Stimulated activated CD8-positive, alpha-beta memory T cell treated with anti-CD3 and anti-CD28 coated beads, Interleukin-7, amount 100 ng/mL, for 48 hours (primary cell): ENCODE measurements at regions not wholly inside any gene's neighbourhood (a gene's known extent, or its start where the extent isn't known, plus 50 kb on each side); places are given as distances from the start of the nearest gene placed in this dataset.
"Not testable (repeated sequence)": the region's sequence is repeated elsewhere in the genome, so short reads cannot be mapped to it uniquely, and the experiment has no call there.

Experiments used
- DNase-seq, 2 donors: peaks; one replicate each; pipeline ENCODE4 v3.0.0-alpha.2; 2020; ENCODE audit warnings: low read depth in 1 of 2; ENCODE audit errors: extremely low read depth in 1 of 2

DNA sequence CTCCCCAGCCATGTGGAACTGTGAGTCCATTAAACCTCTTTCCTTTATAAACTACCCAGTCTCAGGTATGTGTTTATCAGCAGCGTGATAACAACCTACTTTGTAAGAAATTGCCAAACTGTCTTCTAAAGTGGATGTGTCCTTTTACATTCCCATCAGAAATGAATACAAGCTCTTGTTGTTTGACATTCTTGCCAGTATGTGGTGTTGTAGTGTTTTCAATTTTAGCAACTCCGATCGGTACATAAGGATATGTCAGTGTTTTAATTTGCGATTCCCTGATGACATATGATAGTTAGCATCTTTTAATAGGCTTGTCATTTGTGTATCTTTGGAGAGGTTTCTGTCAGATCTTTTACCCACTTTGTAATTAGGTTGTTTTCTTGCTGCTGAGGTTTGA lies 1156.3 kb upstream of the CRIM1 start:
- DNase-seq, result no peak

DNA sequence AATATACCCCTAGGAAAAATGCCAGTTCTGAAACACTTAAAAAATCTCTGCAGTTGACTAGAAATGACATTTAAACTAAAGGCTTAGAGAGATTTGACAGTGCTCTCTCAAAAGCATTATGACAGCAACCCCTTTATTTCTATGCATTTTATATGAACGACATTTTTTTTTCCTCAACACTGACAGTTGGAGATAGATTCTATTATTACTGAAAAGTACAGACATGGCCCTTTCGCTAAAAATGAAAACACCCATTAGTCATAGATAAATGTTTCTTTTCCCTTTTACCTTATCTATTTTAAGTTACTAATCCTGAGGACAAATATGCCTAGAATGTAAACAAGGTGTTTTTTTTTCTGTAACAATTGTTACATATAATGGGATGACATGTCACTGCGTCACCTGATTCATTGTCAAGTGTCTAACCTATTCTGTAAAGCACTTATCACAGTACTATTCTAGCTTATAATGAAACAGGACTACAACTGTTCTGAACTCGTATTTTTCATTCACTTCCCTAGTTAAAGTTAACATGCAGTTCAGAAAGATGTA lies 1169.6 kb upstream of the CRIM1 start:
- no peak for DNase-seq

DNA sequence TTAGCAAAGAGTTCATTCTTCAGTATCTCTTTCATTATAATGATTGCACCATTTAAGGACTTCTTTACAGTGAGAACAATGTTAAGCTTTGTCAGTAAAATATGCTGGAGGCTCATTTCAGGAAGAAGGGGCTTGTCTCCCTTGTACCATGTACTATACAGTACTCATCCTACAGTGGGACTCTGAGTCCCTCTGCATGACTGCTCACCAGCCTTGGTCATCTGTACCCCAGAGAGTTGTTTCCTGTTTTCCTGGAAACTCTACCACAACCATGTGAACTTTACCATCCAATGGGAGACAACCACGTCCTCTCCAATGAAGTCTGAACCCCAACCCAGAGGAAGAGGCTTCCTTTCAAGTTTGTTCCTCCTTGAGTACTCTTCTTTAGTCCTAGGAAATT lies 1171.1 kb upstream of the CRIM1 start:
- no peak for DNase-seq

DNA sequence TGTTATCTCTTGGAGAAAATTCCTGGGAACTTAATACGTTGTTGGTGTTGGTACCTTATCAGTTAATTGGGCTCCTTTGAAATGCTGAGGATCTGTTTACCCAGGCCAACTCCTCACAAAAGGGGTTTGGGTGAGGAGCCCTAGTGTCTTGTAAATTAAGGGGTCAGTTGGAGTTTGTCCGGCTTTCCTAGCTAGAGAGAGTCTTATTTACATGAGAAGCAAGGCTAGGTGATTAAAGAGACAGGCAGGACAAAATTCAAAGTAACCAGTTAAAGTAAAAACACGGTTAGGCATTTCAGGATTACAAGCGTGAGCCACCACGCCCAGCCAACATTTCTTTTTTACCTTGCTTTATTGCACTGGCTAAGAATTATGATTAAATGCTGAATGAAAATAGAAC lies 1178.9 kb upstream of the CRIM1 start:
- DNase-seq, result not testable (repeated sequence)

DNA sequence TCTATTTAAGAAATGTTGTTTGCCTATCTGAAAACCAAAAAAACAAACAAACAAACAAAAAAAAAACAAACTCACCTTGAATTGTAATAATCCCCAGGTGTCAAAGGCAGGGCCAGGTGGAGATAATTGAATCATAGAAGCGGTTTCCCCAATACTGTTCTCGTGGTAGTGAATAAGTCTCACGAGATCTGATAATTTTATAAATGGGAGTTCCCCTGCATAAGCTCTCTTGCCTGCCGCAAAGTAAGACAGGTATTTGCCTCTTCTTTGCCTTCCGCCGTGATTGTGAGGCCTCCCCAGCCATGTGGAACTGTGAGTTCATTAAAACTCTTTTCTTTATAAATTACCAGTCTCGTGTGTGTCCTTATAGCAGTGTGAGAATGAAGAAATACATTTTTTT lies 1180.7 kb upstream of the CRIM1 start:
- DNase-seq, result no peak

DNA sequence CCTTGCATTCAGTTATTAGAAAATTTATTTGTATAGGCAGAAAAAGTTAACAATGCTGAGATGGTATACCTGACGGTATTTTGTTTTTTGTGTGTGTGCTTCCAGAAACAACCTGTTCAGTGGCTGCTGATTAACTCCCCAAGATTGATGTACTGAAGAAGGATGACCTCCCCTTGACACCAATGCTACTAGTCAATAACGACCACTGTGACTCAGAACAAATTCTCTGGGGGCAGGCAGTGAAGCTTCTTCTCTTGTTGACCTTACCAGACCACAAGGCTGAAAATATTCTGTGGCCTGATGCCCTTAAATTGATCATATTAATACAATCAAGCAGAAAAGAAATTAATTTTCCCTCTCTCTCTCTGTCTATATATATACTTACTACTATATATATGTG lies 1182.9 kb upstream of the CRIM1 start:
- DNase-seq, result no peak

DNA sequence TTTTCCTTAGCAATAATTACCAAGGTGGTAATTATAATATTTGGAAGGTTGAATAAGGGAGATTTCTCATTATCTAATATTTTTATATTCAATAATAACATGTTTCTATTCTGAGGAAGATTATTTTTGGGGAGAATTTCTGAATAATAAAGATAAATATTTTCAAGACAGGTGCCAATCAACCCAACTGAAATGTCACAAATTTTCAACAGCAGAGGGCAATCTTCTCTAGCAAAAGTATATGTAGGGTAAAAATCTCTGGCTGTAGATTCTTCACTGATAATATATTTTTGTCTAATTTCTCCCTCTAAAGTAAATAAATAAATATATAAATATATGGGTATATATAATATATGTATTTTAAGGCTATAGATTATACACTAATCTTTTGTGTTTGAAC lies 1187.2 kb upstream of the CRIM1 start:
- DNase-seq, result no peak

DNA sequence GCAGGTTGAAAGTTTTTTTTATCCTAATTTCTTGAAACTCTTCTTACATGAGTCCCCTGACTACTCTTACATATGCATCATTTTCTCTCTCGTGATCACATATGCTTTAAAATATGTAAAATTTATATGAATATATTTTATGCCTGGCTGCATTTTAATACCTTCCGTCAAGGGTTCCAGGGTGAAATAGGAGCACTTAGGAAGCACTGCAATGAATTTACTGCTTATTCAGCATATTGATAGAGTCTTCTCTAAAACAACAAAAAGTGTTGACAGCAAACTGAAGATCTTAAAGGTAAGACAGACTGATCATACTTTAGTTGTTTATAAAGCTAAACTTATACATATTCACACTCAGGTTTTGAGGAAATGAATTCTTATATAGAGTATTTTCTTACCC lies 1191.6 kb upstream of the CRIM1 start:
- DNase-seq, result no peak

DNA sequence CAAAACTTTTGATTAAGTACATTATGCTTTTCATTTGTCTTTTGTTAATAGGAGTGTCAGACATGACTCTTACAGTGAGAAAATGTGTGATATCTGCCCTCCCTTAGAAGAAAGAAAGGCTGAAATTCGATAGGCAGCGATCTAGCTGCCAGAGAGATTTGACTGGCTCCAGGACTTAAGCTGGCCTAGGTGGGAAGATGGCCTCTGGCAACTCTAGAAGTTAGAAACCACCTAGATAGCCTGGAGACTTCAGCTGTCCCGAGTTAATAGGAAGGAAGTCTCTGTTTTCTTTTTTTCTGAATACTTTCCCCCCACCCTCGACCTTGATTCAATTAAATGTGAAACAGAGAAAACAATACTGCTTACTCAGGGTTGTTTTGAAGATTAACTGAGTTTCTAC lies 1194.7 kb upstream of the CRIM1 start:
- no peak for DNase-seq

DNA sequence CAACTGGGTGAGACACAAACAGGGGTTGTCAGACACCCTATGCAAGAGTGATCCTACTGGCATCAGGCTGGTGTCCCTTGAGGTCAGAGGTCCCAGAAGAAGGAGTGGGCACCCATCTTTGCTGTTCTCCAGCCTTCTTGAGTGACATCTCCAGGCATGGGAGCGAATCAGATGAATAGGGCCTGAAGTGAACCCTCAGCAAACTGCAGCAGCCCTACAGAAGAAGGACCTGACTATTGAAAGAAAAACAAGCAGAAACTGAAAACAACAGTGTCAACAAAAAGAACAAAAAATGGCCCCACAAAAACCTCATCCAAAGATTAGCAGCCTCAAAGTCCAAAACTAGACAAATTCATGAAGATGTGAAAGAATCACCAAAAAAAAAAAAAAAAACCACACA lies 1229.7 kb upstream of the CRIM1 start:
- DNase-seq, result no peak

DNA sequence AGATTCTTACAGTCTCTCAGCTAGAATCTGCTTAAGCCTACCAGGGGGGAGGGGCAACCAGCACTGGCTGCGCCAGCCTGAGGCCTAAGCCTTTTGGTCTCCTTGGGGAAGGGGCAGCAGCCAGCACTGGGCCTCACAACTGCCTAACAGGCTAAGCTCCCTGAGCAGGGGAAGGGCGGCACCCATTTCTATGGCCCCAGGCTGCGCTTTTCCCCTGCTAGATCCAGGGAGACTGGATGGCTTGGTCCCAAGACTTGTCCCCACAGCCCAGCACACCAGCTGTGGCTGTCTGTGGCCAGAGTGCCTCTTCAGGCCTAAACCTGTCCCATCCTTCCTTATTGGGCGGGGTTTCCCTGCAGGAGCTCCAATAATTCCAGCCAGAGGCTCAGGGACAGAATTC lies 1230.3 kb upstream of the CRIM1 start:
- DNase-seq, result no peak

DNA sequence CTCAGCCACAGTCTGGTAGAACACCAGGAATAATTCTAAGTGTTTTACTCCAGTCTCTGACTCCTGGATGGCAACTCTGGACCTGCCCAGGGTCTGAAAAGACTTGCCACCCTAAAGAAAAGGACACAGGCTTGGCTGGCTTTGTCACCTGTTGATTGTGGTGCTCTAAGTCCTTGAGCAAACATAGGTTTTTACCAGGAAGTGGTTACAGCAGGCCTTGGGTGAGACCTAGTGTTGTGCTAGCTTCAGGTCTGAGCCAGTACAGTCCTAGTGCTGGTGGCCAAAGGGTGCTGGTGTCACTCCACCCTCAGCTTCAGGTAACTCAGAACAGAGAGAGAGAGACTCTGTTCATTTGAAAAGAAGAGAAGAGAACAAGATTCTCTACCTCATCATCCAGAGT lies 1239.4 kb upstream of the CRIM1 start:
- DNase-seq, result no peak

DNA sequence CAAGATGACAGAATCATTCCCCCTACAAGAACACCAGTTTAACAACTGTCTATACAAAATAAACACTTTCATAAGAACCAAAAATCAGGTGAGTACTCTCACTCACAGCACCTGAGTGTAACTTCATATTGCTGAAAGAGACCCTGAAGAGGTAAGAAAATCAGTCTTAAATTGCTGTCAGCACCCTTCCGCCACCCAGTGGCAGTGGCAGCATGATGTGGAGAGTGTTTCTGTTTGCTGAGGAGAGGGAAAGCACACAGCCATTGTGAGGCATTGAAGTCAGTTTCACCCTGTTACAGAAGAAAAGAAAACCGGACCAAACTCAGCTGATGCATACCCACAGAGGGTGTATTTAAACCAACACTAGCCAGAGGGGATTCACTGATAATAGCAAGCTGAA lies 1240.8 kb upstream of the CRIM1 start:
- DNase-seq, result no peak

DNA sequence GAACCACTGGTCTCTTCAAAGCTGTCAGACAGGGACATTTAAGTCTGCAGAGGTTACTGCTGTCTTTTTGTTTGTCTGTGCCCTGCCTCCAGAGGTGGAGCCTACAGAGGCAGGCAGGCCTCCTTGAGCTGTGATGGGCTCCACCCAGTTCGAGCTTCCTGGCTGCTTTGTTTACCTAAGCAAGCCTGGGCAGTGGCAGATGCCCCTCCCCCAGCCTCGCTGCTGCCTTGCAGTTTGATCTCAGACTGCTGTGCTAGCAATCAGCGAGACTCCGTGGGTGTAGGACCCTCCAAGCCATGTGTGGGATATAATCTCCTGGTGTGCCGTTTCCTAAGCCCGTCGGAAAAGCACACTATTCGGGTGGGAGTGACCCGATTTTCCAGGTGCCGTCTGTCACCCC lies 1243.2 kb upstream of the CRIM1 start:
- not testable (repeated sequence) for DNase-seq

DNA sequence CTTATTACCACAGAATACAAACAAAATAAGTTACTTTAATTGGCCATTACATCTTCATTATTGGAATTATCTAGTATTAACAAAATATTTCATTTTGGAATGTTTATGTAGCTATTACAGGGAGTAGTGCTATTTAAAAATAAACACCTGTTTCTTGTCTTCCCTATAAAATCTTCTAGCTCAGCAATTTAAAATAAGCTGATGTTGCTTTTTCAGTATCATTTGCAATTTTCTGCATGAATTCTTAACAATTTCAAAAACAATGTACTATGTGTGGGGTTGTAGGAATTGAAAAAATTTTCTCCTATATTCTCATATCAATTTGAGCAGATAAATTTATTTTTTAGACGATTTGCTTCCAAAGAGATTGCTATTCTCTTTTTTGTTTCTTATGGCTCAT lies 1251.3 kb upstream of the CRIM1 start:
- no peak for DNase-seq

DNA sequence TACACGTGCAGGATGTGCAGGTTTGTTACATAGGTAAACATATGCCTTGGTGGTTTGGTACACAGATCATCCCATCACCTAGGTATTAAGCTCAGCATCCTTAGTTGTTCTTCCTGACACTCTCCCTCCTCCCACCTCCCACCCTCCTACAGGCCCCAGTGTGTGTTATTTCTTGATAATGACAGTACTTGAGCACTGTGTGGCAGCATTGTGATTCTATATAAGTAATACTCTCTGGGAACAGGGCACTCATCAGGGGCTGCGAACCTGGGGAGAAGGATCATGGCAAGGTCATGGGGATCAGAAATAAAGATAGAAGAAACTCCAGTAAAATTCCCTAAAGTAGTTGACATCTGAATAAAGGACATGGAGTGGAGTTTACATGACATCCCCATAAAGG lies 1256.2 kb upstream of the CRIM1 start:
- DNase-seq, result no peak

DNA sequence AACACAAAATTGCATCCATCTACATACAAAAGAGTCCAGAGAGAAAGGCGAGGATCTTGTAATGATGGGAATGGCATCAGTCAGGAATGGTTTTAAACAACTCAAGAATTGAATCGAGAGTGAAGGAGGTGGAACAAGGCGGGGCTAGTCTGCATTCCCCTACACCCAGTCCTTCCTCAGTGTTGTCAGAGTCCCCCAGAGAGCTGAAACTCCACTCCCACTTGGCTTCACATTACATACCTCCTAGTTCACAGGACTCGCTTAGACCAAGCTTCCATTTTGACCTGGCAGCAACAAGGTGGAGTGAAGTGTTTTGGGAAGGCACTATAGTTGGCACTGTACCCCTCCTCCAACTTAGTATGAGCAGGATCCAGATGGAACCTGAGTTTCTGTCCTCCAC lies 1273.5 kb upstream of the CRIM1 start:
- no peak for DNase-seq

DNA sequence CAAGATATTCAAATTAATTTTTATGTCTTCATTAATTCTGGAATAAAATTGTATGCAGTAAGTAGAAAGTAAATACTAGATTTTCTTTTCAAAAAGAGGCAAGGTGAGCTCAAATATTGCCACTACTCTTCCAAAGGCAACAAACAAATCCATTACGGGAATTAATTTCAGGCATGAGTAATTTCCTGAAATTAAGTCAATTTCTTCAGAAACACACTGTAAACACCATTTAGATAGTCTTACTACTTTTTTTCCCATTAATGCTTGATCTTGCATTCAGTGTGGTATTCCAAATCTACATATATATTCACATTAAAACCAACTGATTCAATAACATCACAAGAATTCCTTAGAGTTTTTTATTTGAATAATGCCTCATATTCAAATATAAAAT lies 1274.0 kb upstream of the CRIM1 start:
- no peak for DNase-seq

DNA sequence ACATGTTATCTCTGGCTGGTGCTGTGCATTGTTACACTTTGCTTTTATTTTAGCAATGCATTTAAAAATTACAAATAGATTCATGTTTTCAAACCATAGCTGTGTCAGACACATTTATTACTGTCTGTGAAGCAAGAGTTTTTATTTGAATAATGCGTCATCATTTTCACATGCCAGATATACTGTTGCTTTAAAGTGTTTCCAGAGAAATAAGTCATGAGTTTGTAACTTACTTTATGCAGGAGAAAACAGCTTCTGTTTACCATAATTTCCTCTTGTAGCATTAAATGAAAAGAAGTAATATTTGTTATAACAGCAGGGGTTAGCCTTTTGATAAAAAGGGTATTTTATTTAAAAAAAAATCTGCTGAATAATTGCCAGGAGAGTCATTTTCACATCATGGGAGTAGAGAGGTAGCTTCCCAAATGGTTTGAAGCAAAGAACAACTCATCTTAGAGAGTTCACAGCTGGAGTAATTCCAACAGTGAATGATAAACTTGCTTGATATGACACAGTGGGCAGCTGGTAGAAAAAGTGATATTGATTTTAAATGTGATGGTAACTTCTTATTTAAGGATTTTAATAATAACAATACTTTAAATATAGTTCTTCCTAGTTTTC lies 1274.5 kb upstream of the CRIM1 start:
- DNase-seq, result no peak

DNA sequence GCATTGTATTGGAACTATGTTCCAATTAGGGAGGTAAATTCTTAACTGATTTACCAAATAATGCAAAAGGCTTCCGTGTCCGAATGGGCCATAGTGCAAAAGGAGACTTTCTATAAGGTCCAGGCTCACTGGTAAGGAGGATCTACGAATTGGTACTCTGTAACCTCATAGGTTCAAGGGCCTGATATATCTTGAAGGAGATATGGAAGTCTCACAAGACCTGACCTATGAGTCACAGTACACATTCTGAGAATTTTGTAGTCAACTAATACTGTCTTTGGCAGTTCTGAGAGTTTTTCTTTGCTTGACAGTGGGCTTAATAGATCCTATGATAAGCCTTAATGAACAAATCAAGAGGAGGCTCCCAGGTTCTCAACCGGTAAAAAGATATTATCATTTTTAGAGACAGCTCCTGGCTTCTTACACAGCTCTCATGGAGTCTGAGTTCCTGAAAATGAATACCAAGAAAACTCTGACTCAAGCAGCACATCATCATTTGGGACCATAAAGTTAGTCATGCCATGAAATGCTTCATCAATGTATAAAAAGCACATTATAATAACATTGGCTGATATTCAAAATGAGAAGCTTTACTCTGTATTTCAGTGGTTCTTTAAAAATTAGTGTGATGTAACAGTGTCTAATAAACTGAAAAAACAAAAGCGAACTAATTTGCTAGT lies 1275.2 kb upstream of the CRIM1 start:
- no peak for DNase-seq

DNA sequence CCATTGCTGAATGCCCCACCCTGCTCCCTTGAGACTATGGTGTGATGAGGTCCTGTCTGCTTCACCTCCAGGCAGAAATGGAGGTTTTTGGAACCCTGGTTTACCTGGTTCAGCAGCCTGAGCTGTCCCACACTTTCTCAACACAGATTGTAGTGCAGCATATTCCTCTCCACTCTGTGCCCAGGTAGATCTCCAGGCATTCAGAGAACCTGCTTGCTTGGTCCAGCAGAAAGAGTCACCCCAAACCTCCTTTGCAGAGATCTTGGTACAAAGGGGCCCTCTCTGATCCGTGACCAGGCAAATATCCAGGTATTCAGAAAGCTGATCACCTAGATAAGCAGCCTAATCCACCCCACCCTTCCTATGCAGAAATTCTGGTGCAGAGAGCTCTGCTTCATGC lies 1288.2 kb upstream of the CRIM1 start:
- no peak for DNase-seq

DNA sequence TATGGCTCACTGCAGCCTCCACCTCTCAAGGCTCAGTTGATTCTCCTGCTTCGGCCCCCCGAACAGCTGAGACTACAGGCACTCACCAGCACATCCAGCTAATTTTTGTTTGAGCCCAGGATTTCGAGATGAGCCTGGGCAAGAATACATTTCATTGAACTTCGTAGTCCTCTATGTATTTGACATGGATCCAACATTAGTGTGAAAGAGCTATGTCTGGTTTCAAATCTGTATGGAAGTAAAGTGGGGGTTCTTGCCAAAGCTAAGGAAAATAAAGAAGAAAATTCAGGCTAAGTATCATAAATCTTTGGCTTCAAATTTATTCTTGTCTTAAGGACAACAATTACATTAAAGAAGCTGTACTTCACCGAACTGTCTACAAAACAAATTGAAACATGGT lies 1291.7 kb upstream of the CRIM1 start:
- no peak for DNase-seq

DNA sequence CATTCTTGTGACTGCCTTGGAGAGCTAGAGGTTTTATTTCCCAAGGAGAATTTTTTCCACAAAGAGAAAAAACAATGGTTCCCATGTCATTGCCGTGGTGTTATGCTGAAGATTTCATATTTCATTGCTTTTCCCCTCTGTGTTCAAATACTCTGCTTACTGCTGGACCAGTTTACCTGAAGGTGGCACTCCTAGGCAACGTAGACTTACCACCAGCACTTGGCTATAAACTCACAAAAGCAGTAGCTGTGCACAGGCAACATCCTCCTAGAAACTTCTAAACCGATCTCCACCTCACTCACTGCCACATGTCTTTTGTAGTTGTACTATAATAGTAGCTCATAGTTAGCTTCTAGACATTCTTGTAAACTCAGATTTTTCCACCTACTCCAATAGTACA lies 1319.7 kb upstream of the CRIM1 start:
- DNase-seq, result no peak
